ENCODE measurements at regions not wholly inside any gene's neighbourhood (a gene's known extent, or its start where the extent isn't known, plus 50 kb on each side); places are given as distances from the start of the nearest gene placed in this dataset.

GRCh38 chr22:48210198-48210580 is 1447.7 kb downstream of the TBC1D22A start:
- DNase-seq, result no peak

GRCh38 chr22:48209473-48210197 is 1447.2 kb downstream of the TBC1D22A start:
- DNase-seq, result no peak

GRCh38 chr22:48208894-48209293 is 1446.4 kb downstream of the TBC1D22A start:
- DNase-seq, result no peak

GRCh38 chr22:48207919-48208535 is 1445.6 kb downstream of the TBC1D22A start:
- DNase-seq, result no peak

GRCh38 chr22:48205790-48206189 is 1443.3 kb downstream of the TBC1D22A start:
- DNase-seq, result no peak

GRCh38 chr22:48205161-48205560 is 1442.7 kb downstream of the TBC1D22A start:
- no peak for DNase-seq

- no peak for DNase-seq
Measured at GRCh38 chr22:48204296-48204695, 1441.8 kb downstream of the TBC1D22A start.

GRCh38 chr22:48199667-48200066 is 1437.2 kb downstream of the TBC1D22A start:
- DNase-seq, result no peak

- DNase-seq, result no peak
Measured at GRCh38 chr22:48198489-48199459, 1436.3 kb downstream of the TBC1D22A start.

- DNase-seq, result no peak
Measured at GRCh38 chr22:48197189-48197690, 1434.8 kb downstream of the TBC1D22A start.

GRCh38 chr22:48192920-48193319 is 1430.5 kb downstream of the TBC1D22A start:
- no peak for DNase-seq

GRCh38 chr22:48192071-48192470 is 1429.6 kb downstream of the TBC1D22A start:
- no peak for DNase-seq

- no peak for DNase-seq
Measured at GRCh38 chr22:48188231-48188721, 1425.8 kb downstream of the TBC1D22A start.

- no peak for DNase-seq
Measured at GRCh38 chr22:48187356-48187755, 1424.9 kb downstream of the TBC1D22A start.

GRCh38 chr22:48186146-48186790 is 1423.8 kb downstream of the TBC1D22A start:
- no peak for DNase-seq

GRCh38 chr22:48185071-48186055 is 1422.9 kb downstream of the TBC1D22A start:
- no peak for DNase-seq

GRCh38 chr22:48182846-48183805 is 1420.7 kb downstream of the TBC1D22A start:
- no peak for DNase-seq

GRCh38 chr22:48182031-48182430 is 1419.6 kb downstream of the TBC1D22A start:
- DNase-seq, result no peak

- no peak for DNase-seq
Measured at GRCh38 chr22:48181263-48181955, 1419.0 kb downstream of the TBC1D22A start.

All from femur (tissue), 1 donor.